ENCODE measurements at regions not wholly inside any gene's neighbourhood (a gene's known extent, or its start where the extent isn't known, plus 50 kb on each side); places are given as distances from the start of the nearest gene placed in this dataset.
A peak's percentile ranks its signal among the peaks of the same experiment; 100 is the strongest.

DNA sequence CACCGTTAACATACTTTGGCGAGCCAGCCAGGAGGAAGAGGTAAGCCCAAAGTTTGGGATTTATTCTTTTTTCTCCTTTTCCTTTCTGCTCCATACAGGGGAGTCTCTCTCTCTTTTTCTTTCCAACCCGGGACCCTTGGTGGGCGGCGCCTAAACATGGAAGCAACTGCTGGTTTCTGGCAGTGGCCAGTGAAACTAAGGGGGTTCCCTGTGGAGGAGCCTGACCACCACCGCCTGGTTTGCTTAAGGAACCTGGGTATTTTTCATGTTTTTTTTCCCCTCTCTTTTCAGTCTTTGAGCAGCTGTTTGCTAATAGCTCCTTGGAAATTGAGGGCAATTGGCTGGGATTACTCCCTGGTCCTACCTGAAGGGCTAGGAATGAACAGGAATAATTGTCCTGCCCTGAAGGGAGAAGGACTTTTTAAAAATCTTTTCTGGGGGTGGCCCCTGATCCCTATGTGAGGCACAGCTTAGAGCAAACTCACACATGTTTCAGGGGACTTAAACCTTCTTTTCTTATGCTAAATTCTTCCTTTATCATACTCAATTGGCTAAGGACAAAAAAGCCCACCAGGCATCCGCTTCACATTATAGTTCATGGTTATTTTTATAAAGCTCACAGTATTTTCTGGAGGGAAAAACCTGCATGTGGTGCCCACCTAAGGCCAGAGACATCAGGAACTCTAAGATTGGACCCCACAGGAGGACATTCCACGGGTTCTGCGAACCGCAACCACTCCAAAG lies 61.3 kb upstream of the PLD5 start (continued):
- TF ChIP-seq, protein P1, sequence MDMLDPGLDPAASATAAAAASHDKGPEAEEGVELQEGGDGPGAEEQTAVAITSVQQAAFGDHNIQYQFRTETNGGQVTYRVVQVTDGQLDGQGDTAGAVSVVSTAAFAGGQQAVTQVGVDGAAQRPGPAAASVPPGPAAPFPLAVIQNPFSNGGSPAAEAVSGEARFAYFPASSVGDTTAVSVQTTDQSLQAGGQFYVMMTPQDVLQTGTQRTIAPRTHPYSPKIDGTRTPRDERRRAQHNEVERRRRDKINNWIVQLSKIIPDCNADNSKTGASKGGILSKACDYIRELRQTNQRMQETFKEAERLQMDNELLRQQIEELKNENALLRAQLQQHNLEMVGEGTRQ (IDR thresholded peaks at IDR 0.05; ENCODE audit: low read length) = no peak
- TF ChIP-seq, protein P2, sequence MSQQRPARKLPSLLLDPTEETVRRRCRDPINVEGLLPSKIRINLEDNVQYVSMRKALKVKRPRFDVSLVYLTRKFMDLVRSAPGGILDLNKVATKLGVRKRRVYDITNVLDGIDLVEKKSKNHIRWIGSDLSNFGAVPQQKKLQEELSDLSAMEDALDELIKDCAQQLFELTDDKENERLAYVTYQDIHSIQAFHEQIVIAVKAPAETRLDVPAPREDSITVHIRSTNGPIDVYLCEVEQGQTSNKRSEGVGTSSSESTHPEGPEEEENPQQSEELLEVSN (IDR thresholded peaks at IDR 0.05) = peak; percentile 86
- TF ChIP-seq KDM5A (IDR thresholded peaks at IDR 0.05; ENCODE audit: low read length) = no peak
- TF ChIP-seq TAF7 (optimal IDR thresholded peaks at IDR 0.05; ENCODE audit: borderline replicate concordance, low read depth, low read length) = no peak
- peak; percentile 79 for TF ChIP-seq POU5F1 (IDR thresholded peaks at IDR 0.05; ENCODE audit: low read depth, low read length)
- TF ChIP-seq JUN (IDR thresholded peaks at IDR 0.05; ENCODE audit: low read depth, low read length) = no peak
- TF ChIP-seq, protein P3, sequence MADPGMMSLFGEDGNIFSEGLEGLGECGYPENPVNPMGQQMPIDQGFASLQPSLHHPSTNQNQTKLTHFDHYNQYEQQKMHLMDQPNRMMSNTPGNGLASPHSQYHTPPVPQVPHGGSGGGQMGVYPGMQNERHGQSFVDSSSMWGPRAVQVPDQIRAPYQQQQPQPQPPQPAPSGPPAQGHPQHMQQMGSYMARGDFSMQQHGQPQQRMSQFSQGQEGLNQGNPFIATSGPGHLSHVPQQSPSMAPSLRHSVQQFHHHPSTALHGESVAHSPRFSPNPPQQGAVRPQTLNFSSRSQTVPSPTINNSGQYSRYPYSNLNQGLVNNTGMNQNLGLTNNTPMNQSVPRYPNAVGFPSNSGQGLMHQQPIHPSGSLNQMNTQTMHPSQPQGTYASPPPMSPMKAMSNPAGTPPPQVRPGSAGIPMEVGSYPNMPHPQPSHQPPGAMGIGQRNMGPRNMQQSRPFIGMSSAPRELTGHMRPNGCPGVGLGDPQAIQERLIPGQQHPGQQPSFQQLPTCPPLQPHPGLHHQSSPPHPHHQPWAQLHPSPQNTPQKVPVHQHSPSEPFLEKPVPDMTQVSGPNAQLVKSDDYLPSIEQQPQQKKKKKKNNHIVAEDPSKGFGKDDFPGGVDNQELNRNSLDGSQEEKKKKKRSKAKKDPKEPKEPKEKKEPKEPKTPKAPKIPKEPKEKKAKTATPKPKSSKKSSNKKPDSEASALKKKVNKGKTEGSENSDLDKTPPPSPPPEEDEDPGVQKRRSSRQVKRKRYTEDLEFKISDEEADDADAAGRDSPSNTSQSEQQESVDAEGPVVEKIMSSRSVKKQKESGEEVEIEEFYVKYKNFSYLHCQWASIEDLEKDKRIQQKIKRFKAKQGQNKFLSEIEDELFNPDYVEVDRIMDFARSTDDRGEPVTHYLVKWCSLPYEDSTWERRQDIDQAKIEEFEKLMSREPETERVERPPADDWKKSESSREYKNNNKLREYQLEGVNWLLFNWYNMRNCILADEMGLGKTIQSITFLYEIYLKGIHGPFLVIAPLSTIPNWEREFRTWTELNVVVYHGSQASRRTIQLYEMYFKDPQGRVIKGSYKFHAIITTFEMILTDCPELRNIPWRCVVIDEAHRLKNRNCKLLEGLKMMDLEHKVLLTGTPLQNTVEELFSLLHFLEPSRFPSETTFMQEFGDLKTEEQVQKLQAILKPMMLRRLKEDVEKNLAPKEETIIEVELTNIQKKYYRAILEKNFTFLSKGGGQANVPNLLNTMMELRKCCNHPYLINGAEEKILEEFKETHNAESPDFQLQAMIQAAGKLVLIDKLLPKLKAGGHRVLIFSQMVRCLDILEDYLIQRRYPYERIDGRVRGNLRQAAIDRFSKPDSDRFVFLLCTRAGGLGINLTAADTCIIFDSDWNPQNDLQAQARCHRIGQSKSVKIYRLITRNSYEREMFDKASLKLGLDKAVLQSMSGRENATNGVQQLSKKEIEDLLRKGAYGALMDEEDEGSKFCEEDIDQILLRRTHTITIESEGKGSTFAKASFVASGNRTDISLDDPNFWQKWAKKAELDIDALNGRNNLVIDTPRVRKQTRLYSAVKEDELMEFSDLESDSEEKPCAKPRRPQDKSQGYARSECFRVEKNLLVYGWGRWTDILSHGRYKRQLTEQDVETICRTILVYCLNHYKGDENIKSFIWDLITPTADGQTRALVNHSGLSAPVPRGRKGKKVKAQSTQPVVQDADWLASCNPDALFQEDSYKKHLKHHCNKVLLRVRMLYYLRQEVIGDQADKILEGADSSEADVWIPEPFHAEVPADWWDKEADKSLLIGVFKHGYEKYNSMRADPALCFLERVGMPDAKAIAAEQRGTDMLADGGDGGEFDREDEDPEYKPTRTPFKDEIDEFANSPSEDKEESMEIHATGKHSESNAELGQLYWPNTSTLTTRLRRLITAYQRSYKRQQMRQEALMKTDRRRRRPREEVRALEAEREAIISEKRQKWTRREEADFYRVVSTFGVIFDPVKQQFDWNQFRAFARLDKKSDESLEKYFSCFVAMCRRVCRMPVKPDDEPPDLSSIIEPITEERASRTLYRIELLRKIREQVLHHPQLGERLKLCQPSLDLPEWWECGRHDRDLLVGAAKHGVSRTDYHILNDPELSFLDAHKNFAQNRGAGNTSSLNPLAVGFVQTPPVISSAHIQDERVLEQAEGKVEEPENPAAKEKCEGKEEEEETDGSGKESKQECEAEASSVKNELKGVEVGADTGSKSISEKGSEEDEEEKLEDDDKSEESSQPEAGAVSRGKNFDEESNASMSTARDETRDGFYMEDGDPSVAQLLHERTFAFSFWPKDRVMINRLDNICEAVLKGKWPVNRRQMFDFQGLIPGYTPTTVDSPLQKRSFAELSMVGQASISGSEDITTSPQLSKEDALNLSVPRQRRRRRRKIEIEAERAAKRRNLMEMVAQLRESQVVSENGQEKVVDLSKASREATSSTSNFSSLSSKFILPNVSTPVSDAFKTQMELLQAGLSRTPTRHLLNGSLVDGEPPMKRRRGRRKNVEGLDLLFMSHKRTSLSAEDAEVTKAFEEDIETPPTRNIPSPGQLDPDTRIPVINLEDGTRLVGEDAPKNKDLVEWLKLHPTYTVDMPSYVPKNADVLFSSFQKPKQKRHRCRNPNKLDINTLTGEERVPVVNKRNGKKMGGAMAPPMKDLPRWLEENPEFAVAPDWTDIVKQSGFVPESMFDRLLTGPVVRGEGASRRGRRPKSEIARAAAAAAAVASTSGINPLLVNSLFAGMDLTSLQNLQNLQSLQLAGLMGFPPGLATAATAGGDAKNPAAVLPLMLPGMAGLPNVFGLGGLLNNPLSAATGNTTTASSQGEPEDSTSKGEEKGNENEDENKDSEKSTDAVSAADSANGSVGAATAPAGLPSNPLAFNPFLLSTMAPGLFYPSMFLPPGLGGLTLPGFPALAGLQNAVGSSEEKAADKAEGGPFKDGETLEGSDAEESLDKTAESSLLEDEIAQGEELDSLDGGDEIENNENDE (IDR thresholded peaks at IDR 0.05; ENCODE audit: insufficient replicate concordance, low read length) = peak; percentile 45
- TF ChIP-seq NANOG (IDR thresholded peaks at IDR 0.05; ENCODE audit: insufficient read depth, low read depth, low read length, poor library complexity, severe bottlenecking) = peak; percentile 64
